PFSK-1 (cell line): ENCODE measurements at regions not wholly inside any gene's neighbourhood (a gene's known extent, or its start where the extent isn't known, plus 50 kb on each side); places are given as distances from the start of the nearest gene placed in this dataset.

Experiments
- FOXP2 ChIP-seq: optimal IDR thresholded peaks from 2 replicates; pipeline ENCODE3; 2011; ENCODE audit warnings: borderline replicate concordance, control low read depth, inconsistent platforms; ENCODE audit not compliant: insufficient read depth; ENCODE audit errors: extremely low read length, extremely low read depth
- POLR2AphosphoS5 ChIP-seq: IDR thresholded peaks from 2 replicates; pipeline ENCODE4 v1.6.1; 2012; ENCODE audit warnings: low read depth, mild to moderate bottlenecking, control low read depth, low read length, moderate library complexity
- SIN3A ChIP-seq: IDR thresholded peaks from 2 replicates; pipeline ENCODE4 v1.6.1; 2012; ENCODE audit warnings: mild to moderate bottlenecking, low read length, moderate library complexity, borderline replicate concordance; ENCODE audit not compliant: insufficient read depth
- TAF1 ChIP-seq: IDR thresholded peaks from 2 replicates; pipeline ENCODE4 v1.6.1; 2012; ENCODE audit warnings: low read length, control low read depth, borderline replicate concordance; ENCODE audit not compliant: insufficient read depth
- TF ChIP-seq, protein P1 (sequence below), 2 experiments: IDR thresholded peaks; 2 replicates each; pipeline versions ENCODE4 v1.6.1 to v1.8.0; 2011 to 2012; ENCODE audit warnings: low read depth in 2 of 2, low read length in 2 of 2, control low read depth in 1 of 2, inconsistent platforms in 1 of 2, mild to moderate bottlenecking in 1 of 2, moderate library complexity in 1 of 2; ENCODE audit not compliant: insufficient read depth in 1 of 2

GRCh38 chr5:167463939-167464338 lies 827.5 kb upstream of the WWC1 start:
- TF ChIP-seq FOXP2, result no peak
- TF ChIP-seq, protein P1, sequence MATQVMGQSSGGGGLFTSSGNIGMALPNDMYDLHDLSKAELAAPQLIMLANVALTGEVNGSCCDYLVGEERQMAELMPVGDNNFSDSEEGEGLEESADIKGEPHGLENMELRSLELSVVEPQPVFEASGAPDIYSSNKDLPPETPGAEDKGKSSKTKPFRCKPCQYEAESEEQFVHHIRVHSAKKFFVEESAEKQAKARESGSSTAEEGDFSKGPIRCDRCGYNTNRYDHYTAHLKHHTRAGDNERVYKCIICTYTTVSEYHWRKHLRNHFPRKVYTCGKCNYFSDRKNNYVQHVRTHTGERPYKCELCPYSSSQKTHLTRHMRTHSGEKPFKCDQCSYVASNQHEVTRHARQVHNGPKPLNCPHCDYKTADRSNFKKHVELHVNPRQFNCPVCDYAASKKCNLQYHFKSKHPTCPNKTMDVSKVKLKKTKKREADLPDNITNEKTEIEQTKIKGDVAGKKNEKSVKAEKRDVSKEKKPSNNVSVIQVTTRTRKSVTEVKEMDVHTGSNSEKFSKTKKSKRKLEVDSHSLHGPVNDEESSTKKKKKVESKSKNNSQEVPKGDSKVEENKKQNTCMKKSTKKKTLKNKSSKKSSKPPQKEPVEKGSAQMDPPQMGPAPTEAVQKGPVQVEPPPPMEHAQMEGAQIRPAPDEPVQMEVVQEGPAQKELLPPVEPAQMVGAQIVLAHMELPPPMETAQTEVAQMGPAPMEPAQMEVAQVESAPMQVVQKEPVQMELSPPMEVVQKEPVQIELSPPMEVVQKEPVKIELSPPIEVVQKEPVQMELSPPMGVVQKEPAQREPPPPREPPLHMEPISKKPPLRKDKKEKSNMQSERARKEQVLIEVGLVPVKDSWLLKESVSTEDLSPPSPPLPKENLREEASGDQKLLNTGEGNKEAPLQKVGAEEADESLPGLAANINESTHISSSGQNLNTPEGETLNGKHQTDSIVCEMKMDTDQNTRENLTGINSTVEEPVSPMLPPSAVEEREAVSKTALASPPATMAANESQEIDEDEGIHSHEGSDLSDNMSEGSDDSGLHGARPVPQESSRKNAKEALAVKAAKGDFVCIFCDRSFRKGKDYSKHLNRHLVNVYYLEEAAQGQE (IDR thresholded peaks at IDR 0.05; ENCODE audit: insufficient read depth in 1 of 2, low read depth in 2 of 2, low read length in 2 of 2), result no peak
- TF ChIP-seq TAF1, result no peak
- TF ChIP-seq POLR2AphosphoS5, result no peak
- no peak for TF ChIP-seq SIN3A

DNA sequence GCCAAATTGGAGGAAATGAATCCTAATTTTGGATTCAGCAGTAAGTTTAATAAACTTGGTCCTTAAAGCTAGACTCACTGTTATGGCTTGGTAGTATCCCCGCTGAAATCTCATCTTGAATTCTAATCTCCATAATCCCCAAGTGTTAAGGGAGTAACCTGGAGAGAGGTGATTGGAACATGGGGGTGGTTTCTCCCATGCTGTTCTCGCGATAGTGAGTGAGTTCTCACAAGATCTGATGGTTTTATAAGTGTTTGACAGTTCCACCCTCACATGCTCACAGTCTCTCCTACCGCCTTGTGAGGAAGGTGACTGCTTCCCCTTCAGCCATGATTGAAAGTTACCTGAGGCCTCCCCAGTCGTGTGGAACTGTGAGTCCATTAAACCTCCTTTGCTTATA lies 824.5 kb upstream of the WWC1 start:
- TF ChIP-seq SIN3A (no peak), TAF1 (no peak), POLR2AphosphoS5 (no peak), FOXP2 (no peak)
- TF ChIP-seq, protein P1 (IDR thresholded peaks at IDR 0.05; ENCODE audit: insufficient read depth in 1 of 2, low read depth in 2 of 2, low read length in 2 of 2), result no peak

- TF ChIP-seq POLR2AphosphoS5 (no peak), TAF1 (no peak), FOXP2 (no peak), SIN3A (no peak)
- TF ChIP-seq, protein P1 (IDR thresholded peaks at IDR 0.05; ENCODE audit: insufficient read depth in 1 of 2, low read depth in 2 of 2, low read length in 2 of 2), result no peak
Observed at GRCh38 chr5:167472566-167473108, 818.8 kb upstream of the WWC1 start.

- TF ChIP-seq TAF1, result no peak
- TF ChIP-seq FOXP2, result no peak
Observed at GRCh38 chr5:167478188-167478587, 813.3 kb upstream of the WWC1 start.

GRCh38 chr5:167479779-167480178 lies 811.7 kb upstream of the WWC1 start:
- TF ChIP-seq FOXP2, result no peak
- TF ChIP-seq SIN3A, result no peak
- no peak for TF ChIP-seq TAF1
- TF ChIP-seq, protein P1 (IDR thresholded peaks at IDR 0.05; ENCODE audit: insufficient read depth in 1 of 2, low read depth in 2 of 2, low read length in 2 of 2), result no peak
- TF ChIP-seq POLR2AphosphoS5, result no peak
